HG03469 (cell line): ENCODE measurements at regions not wholly inside any gene's neighbourhood (a gene's known extent, or its start where the extent isn't known, plus 50 kb on each side); places are given as distances from the start of the nearest gene placed in this dataset.
"Not testable (repeated sequence)": the region's sequence is repeated elsewhere in the genome, so short reads cannot be mapped to it uniquely, and the experiment has no call there.

Source experiments
- ATAC-seq: cut with Tn5 transposase; IDR thresholded peaks from one replicate; pipeline ENCODE4 v1.9.1; 2021; ENCODE audit warnings: mild to moderate bottlenecking, moderate library complexity, moderate number of reproducible peaks; ENCODE audit not compliant: unreplicated experiment

DNA sequence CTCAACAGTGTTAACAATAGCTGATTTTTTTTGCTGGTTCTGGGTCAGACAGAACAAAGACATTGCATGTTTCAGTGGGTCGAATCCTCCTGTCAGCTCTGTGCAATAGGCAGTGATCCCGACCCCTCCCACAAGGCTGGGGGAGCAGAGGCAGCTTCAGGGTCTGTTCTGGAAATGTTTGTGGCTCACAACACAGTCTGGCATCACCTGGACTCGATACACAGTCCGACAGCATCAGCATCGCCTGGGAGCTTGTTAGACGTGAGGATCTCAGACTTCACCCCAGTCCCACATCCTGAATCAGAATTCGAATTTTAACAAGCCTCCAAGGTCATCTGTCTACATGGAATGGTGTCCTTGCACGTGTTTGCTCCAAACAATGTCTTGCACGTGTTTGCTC is 384.7 kb downstream of the IRX2 start:
- ATAC-seq: no peak

DNA sequence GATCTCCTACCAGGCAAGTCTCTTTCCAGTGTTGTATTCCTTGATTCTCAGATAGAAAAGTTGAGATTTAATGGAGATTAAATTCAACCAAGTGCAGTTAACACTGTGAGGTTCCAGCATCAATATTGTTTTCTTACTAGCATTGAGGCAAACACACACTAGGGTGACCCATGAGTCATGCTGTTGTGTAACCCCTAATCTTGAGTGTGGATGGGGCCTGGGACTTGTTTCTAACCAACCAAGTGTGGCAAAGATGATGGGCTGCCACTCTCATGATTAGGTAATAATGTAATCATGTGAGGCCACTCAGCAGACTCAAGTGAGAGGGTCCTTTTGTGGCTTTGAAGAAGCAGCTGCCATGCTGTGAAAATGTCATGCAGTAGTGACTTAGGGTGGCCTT is 394.2 kb downstream of the IRX2 start:
- no peak for ATAC-seq

DNA sequence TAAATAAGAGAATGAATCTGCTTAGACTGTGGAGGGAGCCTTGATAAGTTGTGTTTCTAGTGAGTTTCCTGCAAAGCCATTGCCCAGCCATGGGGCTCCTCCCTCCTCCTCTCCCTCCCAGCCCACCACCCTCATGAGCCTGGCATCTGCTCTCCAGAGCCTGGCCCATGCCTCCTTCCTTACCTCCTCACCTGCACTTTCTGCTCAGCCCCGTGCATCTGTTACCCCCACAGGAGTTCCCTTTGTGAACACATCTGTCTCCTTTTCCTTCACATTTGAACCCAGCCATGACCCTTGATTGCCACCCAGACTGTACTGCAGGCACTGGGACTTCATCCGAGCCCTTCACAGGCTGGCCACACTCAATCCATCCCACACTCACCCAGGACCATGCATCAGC is 395.6 kb downstream of the IRX2 start:
- no peak for ATAC-seq

DNA sequence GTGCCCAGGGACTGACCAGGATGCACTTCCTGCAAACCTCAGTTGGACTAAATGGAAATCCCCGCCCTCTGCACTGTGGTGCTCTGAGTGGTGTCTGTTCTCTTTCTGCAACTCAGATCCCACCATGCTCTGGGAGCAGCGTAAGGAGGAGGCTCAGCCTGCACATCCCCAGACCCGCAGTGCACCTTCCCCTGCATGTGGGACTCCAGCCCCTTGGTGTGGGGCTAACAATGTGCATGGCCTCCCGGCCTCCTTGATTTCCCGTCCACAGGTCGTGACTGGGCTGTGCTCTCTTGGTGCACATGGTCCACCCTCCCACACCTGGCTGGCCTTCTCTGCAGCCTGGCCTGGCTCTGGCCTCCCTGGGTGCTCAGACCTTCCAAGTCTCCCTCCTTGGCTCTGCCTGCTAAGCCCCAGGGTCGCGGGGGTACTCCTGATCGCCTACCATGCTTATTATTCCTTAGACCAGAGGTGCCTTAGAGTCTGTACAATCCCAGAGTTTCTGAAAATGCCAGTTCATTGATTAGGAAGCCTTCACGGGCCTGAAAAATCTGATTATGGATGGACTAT is 397.5 kb downstream of the IRX2 start:
- no peak for ATAC-seq

DNA sequence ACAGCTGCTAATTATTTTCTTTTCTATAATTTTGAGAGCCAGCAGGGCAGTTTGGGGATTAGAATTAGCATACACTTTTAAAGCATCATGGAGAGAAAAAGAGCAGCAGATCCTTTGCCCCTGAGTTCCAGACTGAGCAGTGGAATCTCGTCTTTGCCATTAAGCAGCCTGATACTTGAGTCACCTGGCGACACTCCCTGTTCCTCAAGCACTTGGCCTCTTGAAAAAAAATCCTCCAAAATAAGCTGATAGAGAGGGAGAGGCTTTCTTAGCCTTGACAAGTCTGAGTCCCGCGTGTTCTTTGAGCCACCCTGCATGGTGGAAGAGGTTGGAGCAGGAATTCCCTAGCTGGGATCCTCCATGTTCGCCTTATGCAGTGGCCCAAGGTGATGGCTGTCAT is 398.3 kb downstream of the IRX2 start:
- ATAC-seq: no peak

DNA sequence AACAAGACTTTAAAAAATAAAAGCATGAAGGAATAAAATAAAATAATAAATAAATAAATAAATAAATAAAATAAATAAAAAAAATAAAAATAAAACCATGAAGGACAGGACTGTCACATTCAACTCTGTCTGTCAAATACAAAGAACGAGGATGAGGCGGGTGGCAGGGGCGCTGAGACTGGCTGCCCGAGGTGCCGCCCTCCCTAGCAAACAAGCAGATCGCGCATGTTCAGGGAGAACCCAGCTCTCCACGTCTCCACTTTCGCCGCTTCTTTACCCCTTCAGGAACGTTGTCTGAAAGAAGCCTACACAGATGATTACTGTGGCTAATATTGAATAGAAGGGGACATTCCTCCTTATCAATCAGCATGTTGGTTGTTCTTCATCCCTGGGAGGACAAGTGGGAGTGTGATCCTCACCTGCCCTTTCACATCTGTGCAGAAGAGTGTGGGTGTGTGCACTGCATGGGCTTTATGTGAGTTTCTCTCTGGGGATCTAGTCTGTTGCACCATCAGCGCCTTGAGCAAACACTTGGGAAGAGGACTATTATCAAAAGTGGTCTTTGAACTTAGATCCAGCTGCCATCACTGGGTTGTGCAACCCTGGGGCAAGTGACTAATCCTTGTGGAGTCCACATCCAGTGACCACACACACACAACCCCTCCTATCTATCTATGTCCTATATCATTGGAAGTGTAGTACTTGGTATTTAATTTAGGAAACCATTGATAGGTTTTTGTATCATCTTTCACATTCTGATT is 399.2 kb downstream of the IRX2 start:
- ATAC-seq: no peak

DNA sequence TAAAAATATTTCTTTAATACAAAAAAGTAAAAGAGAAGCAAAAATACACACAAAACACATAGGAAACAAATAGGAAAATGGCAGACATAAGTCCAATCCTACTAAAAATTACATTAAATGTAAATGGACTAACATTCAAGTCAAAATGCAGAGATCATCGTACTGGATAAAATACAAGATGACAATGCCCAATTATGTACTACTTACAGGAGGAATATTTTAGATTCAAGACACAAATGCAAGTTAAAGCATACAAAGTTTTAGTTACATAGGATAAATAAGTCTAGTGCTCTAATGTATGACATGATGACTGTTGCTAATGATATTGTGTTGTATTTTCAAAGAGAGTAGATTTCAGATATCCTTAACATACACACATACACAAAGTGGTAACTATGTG is 401.7 kb downstream of the IRX2 start:
- not testable (repeated sequence) for ATAC-seq

DNA sequence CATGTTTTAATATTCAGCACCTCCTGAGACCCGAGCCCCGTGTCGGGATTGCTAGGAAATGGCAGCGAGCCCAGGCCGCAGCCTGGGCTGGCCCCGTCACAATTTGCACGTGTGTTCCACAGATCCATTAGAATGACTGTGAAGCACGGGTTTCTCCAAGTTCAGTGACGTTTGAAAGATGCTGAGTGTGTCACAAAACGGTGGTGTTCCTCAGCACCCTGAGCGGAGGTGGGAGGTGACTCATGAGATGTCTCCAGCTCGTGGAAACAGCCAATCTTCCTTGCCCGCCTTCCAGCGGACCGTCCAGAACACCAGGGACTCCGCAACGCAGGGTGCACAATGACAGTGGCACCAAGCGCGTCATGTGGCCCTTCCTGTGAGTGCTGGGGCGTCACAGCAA is 412.8 kb downstream of the IRX2 start:
- no peak for ATAC-seq

DNA sequence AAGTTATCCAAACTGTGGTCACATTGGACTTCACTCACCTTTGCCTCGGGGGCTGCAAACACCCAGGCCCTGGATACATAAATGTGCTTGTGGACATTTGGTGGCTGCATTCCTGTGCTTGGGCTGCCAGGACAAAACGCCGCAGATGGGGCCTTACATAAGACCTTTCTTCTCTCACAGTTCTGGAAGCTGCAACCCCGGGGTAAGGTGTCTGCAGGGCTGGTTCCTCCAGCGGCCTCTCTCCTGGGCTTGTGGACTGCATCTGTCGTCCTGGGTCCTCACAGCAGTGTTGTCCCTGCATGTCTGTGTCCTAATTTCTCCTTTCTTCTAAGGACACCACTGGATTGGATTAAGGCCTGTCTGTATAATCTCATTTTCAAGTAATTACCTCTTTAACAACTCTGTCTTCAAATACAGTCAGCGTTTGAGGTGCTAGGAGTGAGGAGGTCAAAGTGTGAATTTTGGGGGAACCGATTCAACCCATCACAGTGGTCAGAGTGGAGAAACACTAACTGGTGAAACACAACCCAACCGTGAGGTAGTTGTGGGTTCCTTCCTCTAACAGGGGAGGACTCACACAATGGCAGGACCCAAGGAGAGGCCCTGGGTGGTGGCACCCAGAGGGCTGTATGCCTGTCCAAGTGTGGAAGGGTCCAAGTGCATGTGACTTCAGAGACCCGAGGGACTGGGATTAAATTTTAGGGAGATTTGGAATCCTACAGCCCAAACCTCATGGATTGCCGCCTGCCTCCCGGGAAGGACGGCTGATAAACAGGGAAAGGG is 415.6 kb downstream of the IRX2 start:
- no peak for ATAC-seq

DNA sequence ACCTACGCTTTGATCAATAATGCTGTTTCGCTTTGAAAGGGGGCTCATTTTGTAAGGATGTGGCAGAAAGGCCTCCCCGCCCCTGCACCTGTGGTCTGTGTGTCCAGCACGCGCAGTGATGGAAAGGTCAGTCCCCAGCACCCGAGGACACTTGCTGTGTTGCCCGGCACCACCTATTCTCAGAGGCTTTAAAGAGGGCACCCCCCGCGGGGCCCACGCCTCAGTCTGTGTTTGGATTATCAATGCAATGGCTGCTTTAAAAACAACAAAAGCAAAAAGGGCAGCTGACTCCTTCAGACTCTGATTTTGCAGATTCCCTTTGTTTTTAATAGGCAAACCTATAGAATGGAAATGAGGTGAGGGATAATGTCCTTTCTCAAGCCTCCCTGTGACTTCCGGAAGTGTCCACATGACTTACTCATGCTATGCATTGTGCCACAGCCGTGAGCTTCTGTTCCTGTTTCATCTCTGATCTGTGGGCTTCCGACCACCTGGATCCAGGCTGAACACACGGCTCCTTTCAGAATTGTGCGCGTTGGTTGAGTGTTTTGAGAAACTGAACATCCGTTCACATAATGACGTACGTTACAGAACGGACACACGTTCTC is 416.2 kb downstream of the IRX2 start:
- no peak for ATAC-seq

DNA sequence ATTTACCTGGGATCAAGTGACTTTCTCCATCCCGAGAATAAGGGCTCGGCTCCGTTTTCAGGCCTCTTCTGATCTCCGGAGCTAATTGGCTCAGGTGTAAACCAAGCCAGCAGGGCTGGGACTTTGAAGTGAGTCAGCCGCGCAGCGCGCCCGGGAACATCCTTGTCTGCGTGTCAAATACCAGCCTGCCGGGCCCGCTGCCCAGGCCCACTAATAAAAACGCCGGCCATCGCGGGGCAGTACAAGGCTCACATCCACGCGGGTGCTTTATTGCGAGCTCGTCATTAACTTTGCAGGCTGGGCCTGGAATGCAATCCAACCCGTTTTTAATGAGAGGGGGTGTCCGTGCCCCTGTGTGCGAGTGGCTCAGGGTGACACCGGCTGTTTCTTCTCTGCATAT is 416.8 kb downstream of the IRX2 start:
- ATAC-seq: no peak

DNA sequence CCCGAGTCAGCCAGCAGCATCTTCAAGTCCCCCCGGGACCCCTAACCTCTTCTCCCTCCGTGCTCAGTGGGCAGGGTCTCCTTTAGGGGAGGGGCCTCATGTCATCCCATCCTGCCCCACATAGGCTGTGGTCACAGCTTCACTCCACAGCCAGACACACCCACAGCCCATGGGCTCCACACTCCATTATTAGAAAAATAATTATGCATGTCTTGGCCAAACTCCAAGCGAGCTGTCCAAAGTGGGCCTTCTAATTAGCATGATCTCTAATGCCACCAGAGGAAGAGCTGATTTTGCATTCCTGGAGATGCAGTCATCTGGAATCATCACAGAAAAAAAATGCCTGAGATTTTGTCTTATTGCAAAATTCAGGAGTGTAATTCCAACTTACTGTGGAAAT is 418.2 kb downstream of the IRX2 start:
- ATAC-seq: no peak

DNA sequence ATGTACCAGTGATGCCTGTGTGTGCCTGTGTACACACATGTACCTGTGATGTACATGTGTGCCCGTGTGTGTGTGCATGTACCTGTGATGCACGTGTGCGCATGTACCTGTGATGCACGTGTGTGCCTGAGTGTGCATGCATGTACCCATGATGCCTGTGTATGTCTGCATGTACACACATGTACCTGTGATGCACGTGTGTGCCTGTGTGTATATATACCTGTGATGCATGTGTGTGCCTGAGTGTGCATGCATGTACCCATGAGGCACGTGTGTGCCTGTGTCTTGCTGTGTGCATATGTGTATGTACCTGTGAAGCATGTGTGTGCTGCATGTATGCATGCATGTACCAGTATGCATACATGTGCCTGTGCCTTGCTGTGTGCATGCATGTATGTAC is 419.0 kb downstream of the IRX2 start:
- ATAC-seq: no peak

DNA sequence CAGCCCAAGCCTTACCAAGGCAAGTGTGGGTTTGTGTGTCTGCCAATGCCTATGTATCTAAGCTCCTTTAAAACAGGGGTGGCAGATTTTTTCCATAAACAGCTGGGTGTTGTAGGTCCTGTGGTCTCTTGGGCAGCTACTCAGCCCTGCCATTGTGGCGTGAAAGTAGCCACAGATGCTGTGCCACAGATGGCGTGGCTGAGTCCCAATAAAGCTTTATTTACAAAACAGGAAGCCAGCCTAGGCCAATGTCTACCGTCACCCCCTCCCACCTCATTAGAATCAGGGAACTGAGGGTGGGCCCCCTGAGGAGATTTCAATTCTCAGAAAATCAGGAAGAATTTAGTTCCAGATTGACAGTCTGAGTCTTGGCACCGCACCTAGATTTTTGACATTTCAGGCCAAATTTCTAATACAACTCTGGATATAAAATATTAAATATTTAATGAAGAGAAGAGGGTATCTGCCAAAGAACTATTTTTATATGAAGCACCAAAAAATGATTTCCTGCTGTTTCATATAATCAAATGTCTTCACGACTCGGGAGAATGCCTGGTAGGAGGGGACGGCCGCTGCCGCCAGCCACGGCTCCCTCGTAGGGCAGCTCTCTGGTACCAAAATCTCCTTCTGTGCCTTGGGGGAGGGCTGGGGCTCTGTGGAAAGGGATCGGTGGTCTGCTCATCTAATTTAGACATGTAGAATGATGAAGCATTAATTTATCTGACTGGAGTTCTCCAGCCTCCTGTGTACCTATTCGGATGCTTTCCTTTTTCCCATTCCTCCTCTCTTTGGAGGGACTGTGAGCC is 420.9 kb downstream of the IRX2 start:
- no peak for ATAC-seq

DNA sequence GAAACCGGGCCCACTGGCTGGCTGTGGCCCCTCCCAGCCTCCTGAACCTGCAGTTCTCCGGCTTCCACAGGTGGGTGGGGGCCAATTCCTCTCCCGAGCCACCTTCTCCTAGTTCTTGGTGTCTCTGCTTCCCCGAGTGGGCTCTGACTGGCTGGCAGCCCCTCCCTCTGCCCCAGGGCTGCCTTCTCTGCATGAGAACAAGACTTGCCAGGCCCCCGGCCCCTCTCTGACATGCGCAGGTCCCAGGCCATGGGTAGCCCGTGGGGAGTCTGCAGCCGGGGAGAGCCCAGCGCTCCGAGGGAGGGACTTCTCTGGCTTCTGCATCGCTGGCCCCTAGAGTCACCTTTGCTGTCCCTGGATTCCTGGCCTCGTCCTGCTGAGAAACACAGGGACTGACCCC is 421.7 kb downstream of the IRX2 start:
- ATAC-seq: no peak

DNA sequence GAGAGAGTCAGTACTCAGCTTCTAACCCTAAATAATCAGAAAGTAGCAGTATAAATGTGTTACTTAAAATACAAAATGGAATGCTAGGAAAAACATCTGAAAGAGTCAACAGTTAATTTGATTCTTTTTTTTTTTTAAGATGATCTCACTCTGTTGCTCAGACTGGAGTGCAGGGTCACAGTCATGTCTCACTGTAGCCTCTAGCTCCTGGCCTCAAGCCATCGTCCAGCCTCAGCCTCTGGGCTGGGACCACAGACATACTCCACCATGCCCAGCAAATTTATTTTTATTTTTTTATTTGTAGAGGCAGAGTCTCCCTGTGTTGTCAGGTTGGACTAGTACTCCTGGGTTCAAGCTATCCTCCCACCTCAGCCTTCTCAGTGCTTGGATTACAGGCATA is 424.9 kb downstream of the IRX2 start:
- no peak for ATAC-seq

DNA sequence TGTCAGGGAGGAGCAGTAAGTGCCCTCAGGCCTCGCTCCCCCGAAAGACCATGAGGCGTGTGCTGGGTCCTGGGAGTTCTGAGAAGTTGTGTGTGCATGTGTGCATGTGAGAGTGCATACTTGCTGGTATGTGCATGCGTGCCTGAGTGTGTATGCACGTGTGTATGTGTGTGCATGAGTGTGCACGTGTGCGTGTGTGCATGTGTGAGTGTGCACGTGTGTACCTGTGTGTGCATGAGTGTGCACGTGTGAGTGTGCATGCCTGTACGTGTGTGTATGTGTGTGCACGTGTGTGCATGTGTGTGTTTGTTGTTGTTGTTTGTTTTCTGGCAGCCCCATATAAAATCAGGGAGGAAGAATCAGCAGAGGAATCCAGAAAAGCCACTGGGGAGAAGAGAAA is 426.7 kb downstream of the IRX2 start:
- ATAC-seq: no peak

DNA sequence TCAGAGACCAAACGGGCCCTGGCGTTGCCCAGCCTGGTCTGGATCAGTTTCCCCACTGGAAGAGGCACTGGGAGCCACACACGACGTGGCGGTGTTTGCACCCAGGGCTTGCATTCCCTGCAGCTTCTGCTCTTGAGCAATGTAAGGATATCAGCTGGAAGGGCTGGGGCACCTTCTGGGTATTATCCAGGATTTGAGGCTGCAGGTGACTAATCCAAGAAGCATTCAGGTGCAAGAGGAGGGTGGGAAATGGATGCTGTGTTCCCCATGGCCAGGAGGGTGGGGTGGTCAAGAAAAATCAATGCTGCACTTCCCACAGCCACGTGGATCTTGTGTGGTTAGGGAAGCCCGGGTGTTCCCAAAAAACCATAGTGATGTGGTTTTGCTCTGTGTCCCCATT is 430.9 kb downstream of the IRX2 start:
- no peak for ATAC-seq

DNA sequence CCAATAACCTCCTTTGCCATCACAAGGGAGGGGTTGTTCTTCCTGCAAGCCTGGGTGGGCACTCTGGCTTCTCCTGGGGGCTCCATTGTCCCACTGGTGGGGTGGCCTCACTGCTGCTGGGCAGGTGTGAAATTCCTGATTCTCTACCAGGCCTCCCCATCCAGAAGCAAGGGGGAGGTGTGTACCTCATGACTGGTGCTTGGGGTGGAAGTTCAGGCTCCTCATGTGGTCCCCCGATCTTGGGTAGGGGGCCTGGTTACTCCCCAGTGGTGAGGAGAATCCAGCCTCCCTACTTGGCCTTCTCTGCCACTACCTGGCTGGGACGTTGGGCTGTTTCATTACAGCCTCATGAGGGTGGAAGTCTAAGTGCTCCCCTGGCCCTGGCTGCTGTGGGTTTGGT is 433.9 kb downstream of the IRX2 start:
- ATAC-seq: no peak

DNA sequence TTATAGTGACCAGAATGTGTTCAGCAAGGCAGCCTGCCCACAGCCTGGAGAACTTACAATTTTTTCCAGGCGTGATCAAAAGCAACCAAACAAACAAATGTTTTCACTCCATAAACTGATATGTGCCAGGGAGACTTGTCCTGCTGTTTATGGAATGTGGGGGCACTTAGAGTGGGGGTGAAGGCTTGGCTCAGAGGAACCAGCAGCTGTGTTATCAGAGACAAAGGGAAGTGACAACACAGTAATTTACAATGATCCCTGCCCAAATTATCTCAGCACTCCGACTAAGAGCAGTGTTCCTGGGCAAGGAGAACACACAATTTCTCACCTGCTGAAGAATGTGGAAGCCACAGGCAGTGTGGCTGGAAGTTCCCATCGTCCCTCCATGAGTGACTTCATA is 429.1 kb upstream of the IRX4 start:
- ATAC-seq: no peak

DNA sequence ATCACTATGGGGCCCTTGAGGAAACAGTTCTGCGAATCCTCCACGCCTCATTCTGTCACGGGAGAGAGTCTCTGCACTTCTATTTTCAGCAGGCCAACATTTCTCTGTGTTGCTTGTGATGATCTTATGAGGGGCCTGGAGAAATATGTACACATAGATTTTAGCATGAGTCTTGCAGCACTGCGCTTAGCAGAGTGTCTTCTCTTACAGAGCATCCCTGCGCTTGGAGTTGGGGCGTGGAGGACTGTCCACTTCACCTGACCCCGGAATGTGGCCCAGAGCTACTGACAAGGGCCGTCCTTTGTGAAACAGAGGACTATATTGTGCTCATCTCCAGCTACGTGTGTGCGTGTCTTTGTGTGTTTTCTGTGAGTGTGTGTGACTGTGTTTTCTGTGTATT is 428.2 kb upstream of the IRX4 start:
- no peak for ATAC-seq
